ENCODE measurements at regions not wholly inside any gene's neighbourhood (a gene's known extent, or its start where the extent isn't known, plus 50 kb on each side); places are given as distances from the start of the nearest gene placed in this dataset.

GRCh38 chr11:116638463-116638862 is 134.3 kb downstream of the BUD13 start:
- TF ChIP-seq CTCF (IDR thresholded peaks at IDR 0.05) (no peak), ZFX (IDR thresholded peaks at IDR 0.05; ENCODE audit: borderline replicate concordance) (no peak)

Data from 22Rv1 (cell line).